Ishikawa (cell line): ENCODE measurements at regions not wholly inside any gene's neighbourhood (a gene's known extent, or its start where the extent isn't known, plus 50 kb on each side); places are given as distances from the start of the nearest gene placed in this dataset.

ENCODE experiments used
- CEBPB ChIP-seq: IDR thresholded peaks from 2 replicates; pipeline ENCODE4 v1.6.1; 2012
- CREB1 ChIP-seq: IDR thresholded peaks from 2 replicates; pipeline ENCODE4 v1.6.1; 2012; ENCODE audit warnings: low read depth
- EGR1 ChIP-seq: IDR thresholded peaks from 2 replicates; pipeline ENCODE4 v1.6.1; 2012
- EP300 ChIP-seq: IDR thresholded peaks from 2 replicates; pipeline ENCODE4 v1.6.1; 2012; ENCODE audit warnings: borderline replicate concordance
- FOXM1 ChIP-seq: IDR thresholded peaks from 2 replicates; pipeline ENCODE4 v1.6.1; 2012; ENCODE audit warnings: low read depth, borderline replicate concordance
- NFIC ChIP-seq: IDR thresholded peaks from 2 replicates; pipeline ENCODE4 v1.6.1; 2012
- RAD21 ChIP-seq: IDR thresholded peaks from 2 replicates; pipeline ENCODE4 v1.6.1; 2012; ENCODE audit warnings: low read depth
- REST ChIP-seq: IDR thresholded peaks from 2 replicates; pipeline ENCODE4 v1.6.1; 2012; ENCODE audit warnings: low read depth, mild to moderate bottlenecking
- TAF1 ChIP-seq: IDR thresholded peaks from 2 replicates; pipeline ENCODE4 v1.6.1; 2012; ENCODE audit warnings: low read depth, mild to moderate bottlenecking
- TCF12 ChIP-seq: IDR thresholded peaks from 2 replicates; pipeline ENCODE4 v1.6.1; 2012; ENCODE audit warnings: low read depth
- TEAD4 ChIP-seq: IDR thresholded peaks from 2 replicates; pipeline ENCODE4 v1.6.1; 2012
- YY1 ChIP-seq: IDR thresholded peaks from 2 replicates; pipeline ENCODE4 v1.6.1; 2012; ENCODE audit warnings: low read depth
- ZBTB7A ChIP-seq: IDR thresholded peaks from 2 replicates; pipeline ENCODE4 v1.6.1; 2012; ENCODE audit warnings: low read depth
- TF ChIP-seq, protein P1 (sequence below): IDR thresholded peaks from 2 replicates; pipeline ENCODE4 v1.6.1; 2012
- TF ChIP-seq, protein P2 (sequence below): IDR thresholded peaks from 2 replicates; pipeline ENCODE4 v1.6.1; 2012

GRCh38 chr2:75994759-75995158 lies 284.0 kb upstream of the GCFC2 start:
- TF ChIP-seq TEAD4 (no peak), REST (no peak), EGR1 (no peak), RAD21 (no peak), TAF1 (no peak), YY1 (no peak), ZBTB7A (no peak), EP300 (no peak), TCF12 (no peak), CEBPB (no peak)

- no peak for TF ChIP-seq TCF12
- TF ChIP-seq NFIC = no peak
- TF ChIP-seq, protein P1, sequence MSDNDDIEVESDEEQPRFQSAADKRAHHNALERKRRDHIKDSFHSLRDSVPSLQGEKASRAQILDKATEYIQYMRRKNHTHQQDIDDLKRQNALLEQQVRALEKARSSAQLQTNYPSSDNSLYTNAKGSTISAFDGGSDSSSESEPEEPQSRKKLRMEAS = no peak
- no peak for TF ChIP-seq TEAD4
- TF ChIP-seq YY1 = no peak
- TF ChIP-seq, protein P2, sequence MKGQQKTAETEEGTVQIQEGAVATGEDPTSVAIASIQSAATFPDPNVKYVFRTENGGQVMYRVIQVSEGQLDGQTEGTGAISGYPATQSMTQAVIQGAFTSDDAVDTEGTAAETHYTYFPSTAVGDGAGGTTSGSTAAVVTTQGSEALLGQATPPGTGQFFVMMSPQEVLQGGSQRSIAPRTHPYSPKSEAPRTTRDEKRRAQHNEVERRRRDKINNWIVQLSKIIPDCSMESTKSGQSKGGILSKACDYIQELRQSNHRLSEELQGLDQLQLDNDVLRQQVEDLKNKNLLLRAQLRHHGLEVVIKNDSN = no peak
- no peak for TF ChIP-seq TAF1
- TF ChIP-seq RAD21 = no peak
- TF ChIP-seq EGR1 = no peak
- TF ChIP-seq CREB1 = no peak
- TF ChIP-seq EP300 = no peak
- TF ChIP-seq REST = no peak
- no peak for TF ChIP-seq ZBTB7A
- TF ChIP-seq FOXM1 = no peak
- no peak for TF ChIP-seq CEBPB
Observed at GRCh38 chr2:75986617-75987016, 275.9 kb upstream of the GCFC2 start.

GRCh38 chr2:75982719-75983118 lies 272.0 kb upstream of the GCFC2 start:
- TF ChIP-seq EP300 (no peak), RAD21 (no peak), REST (no peak), FOXM1 (no peak), ZBTB7A (no peak), TAF1 (no peak), YY1 (no peak), CREB1 (no peak), NFIC (no peak), CEBPB (no peak), TCF12 (no peak)
- TF ChIP-seq, protein P2 = no peak

- no peak for TF ChIP-seq TAF1
Observed at GRCh38 chr2:75964646-75965045, 253.9 kb upstream of the GCFC2 start.

DNA sequence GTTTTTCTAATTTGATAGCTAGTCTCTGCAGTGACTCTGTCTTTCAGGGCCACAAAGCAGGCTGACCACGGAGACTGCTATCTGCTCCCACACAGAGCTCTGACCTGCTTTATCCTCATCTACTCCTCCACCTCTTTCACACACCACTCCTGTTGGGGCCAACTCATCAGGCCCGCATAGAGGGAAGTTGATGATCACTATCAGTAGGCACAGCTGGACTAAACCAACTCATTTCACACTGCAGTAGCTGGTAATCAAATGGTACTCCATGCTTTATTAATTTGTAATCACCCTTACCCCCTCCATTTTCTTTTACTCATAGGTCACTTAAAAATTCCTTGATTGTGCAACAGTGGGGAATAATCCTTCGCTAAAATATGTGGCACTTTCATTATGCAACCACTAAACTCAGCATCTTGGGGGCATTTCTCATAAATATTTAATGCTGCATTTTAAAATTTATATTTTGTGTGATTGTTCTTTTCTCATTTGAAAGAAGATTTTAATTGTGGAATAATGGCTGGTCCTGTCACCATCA lies 249.8 kb upstream of the GCFC2 start:
- TF ChIP-seq RAD21 (no peak), TEAD4 (no peak), TAF1 (no peak)
- TF ChIP-seq, protein P1 = no peak
